Thyroid gland (tissue), 4 donors: ENCODE measurements at regions not wholly inside any gene's neighbourhood (a gene's known extent, or its start where the extent isn't known, plus 50 kb on each side); places are given as distances from the start of the nearest gene placed in this dataset.
A peak's percentile ranks its signal among the peaks of the same experiment; 100 is the strongest.

ENCODE experiments used
- DNase-seq, 2 donors: peaks; one replicate each; pipeline ENCODE4 v3.0.0-alpha.2; 2019
- H3K27ac ChIP-seq, 3 donors: fragments of 200-600 bp; sonication (generic); 1 replicate in 2 of 3; 2 replicates in 1 of 3; pipeline ENCODE4 v1.5.1; 2016 to 2019; ENCODE audit warnings: mild to moderate bottlenecking in 1 of 3, moderate library complexity in 1 of 3
- H3K27me3 ChIP-seq: fragments of 200-600 bp; sonication (generic); one replicate; pipeline ENCODE4 v1.5.1; 2019
- H3K36me3 ChIP-seq, 2 donors: fragments of 200-600 bp; sonication (generic); one replicate each; pipeline ENCODE4 v1.5.1; 2016 to 2019
- H3K4me1 ChIP-seq, 2 donors: fragments of 200-600 bp; sonication (generic); one replicate each; pipeline ENCODE4 v1.5.1; 2017 to 2019
- H3K4me3 ChIP-seq, 3 donors: fragments of 200-600 bp; sonication (generic); replicated peaks in 1 of 3; 1 replicate in 2 of 3; 2 replicates in 1 of 3; pipeline ENCODE4 v1.5.1; 2016; ENCODE audit warnings: mild to moderate bottlenecking in 1 of 3
- H3K9me3 ChIP-seq: fragments of 200-600 bp; sonication (generic); one replicate; pipeline ENCODE4 v1.5.1; 2017
- CTCF ChIP-seq, 6 experiments: fragments of 200-600 bp in 3 of 6; fragments of 450-650 bp in 3 of 6; sonication (generic) in 3 of 6; IDR thresholded peaks; one replicate each; pipeline ENCODE4 v1.5.1; 2016 to 2019; ENCODE audit warnings: antibody characterized with exemption in 6 of 6, mild to moderate bottlenecking in 2 of 6, inconsistent platforms in 1 of 6, moderate library complexity in 1 of 6
- POLR2A ChIP-seq, 2 donors: fragments of 450-650 bp; IDR thresholded peaks; one replicate each; pipeline ENCODE4 v1.6.1; 2017; ENCODE audit warnings: antibody characterized with exemption in 2 of 2, mild to moderate bottlenecking in 2 of 2, moderate library complexity in 1 of 2
- WGBS, 2 donors: methylation state at CpG; one replicate each; pipeline ENCODE4 v1.1.5; 2017; 5-methylcytosine and 5-hydroxymethylcytosine counted together
- intact Hi-C: fragments of 100-400 bp; cut with DNase I; formaldehyde crosslinking; loops from one replicate; pipeline ENCODE4 v1.15.1; 2023

DNA sequence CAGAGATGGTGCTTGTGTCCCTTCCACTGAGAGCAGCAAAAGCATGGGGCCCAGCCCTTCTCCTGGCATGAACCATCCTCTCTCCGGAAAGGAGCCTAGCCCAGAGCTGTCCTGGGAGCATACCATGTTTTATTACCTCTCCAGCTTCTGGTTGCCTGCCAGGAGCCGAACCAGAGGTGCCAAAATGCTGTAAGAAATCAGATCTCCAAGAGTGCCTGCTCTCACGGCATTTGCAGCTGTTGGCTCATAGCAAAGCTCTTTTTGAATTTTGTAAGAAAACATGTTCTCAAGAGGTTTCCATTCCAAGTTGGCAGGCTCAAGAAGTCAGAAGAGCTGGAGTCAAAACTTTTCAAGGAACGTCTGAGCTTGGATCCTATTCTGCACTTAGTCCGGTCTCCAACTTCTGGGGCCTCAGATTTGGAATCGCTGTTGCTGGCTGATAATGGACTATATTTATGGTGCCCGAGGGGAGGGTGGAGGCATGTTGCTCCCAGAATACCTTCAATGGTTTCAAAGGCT is 211.7 kb upstream of the MKI67 start:
- Histone ChIP-seq H3K27me3 (no peaks in the 10 kb centered on the region), H3K4me1 (peaks cover 0 to 7% of the 10 kb centered on the region in 2 donors), H3K27ac (no peak overlapping the region), H3K4me3 (no peak overlapping the region), H3K9me3 (no peaks in the 10 kb centered on the region), H3K36me3 (no peaks in the 10 kb centered on the region)
- DNase-seq: peak; percentile 40 to 53
- intact Hi-C loops: no loop called here
- WGBS, 2 donors: 29 to 36% methylated on average over 7 of the region's 7 CpGs
- TF ChIP-seq POLR2A (IDR thresholded peaks at IDR 0.05) (no peak), CTCF (IDR thresholded peaks at IDR 0.05) (no peak)

DNA sequence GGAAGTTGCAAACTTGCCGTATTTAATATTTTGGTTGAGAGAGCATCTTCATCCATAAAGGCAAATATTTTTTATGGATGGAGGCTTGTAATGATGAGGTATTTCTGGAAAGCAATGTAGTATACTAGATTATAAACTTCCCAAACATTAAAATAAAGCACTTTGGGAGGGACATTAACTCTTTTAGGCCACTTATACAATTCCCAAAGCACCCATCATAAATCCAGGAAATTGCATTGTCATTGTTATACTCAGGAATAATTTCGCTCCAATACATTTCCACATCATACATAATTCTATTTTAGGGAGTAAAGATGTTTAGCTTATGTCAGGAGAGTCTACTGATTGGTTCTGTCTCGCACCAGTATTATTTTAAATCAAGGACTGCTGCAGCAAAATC is 212.7 kb upstream of the MKI67 start:
- intact Hi-C loops: no loop called here
- WGBS, 2 donors: 87 to 88% methylated on average over 3 of the region's 3 CpGs
- no peaks in the 10 kb centered on the region for H3K27me3 ChIP-seq

DNA sequence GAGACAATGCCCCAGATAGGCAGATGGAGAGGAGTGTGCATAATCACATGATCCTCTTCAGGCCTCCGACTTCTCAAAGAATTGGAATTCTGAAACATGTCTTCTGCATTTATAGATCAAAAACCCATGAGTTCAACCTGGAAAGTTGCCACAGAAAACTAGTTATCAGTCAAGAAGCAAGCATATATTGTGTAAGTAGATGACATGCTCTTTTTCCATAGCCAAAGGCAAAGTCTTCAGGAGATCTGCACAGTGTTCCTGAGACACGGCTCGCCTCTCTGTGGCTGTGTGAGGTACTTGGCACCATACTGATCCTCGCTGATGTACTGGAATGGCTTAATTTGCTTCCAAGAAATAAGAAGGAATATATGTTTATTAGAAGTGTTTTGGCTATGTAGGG is 213.5 kb upstream of the MKI67 start:
- no peaks in the 10 kb centered on the region for H3K27me3 ChIP-seq

More for the DNA sequence above, 212.7 kb upstream of the MKI67 start:
- H3K27ac ChIP-seq: no peak overlapping the region
- peaks cover 0 to 7% of the 10 kb centered on the region in 2 donors for H3K4me1 ChIP-seq
- H3K9me3 ChIP-seq: no peaks in the 10 kb centered on the region
- H3K4me3 ChIP-seq: no peak overlapping the region
- H3K36me3 ChIP-seq: no peaks in the 10 kb centered on the region
- DNase-seq: no peak
- TF ChIP-seq CTCF (IDR thresholded peaks at IDR 0.05) (no peak), POLR2A (IDR thresholded peaks at IDR 0.05) (no peak)

GRCh38 chr10:128345353-128345752 is 219.1 kb upstream of the MKI67 start:
- no peaks in the 10 kb centered on the region for H3K27me3 ChIP-seq
- no peak for DNase-seq
- H3K4me3 ChIP-seq: no peak overlapping the region
- H3K9me3 ChIP-seq: no peaks in the 10 kb centered on the region
- no peak overlapping the region for H3K27ac ChIP-seq
- H3K4me1 ChIP-seq: no peaks in the 10 kb centered on the region
- TF ChIP-seq POLR2A (IDR thresholded peaks at IDR 0.05) (no peak), CTCF (IDR thresholded peaks at IDR 0.05) (no peak)
- H3K36me3 ChIP-seq: no peaks in the 10 kb centered on the region
- WGBS, 2 donors: 90 to 95% methylated on average over 4 of the region's 4 CpGs
- intact Hi-C loops: no loop called here

More for the DNA sequence above, 213.5 kb upstream of the MKI67 start:
- 87 to 93% methylated on average over 4 of the region's 4 CpGs for WGBS, 2 donors
- DNase-seq: no peak
- TF ChIP-seq CTCF (IDR thresholded peaks at IDR 0.05) (no peak), POLR2A (IDR thresholded peaks at IDR 0.05) (no peak)
- Histone ChIP-seq H3K27ac (no peak overlapping the region), H3K36me3 (no peaks in the 10 kb centered on the region), H3K4me3 (no peak overlapping the region), H3K4me1 (peaks cover 0 to 7% of the 10 kb centered on the region in 2 donors), H3K9me3 (no peaks in the 10 kb centered on the region)
- intact Hi-C loops: no loop called here

DNA sequence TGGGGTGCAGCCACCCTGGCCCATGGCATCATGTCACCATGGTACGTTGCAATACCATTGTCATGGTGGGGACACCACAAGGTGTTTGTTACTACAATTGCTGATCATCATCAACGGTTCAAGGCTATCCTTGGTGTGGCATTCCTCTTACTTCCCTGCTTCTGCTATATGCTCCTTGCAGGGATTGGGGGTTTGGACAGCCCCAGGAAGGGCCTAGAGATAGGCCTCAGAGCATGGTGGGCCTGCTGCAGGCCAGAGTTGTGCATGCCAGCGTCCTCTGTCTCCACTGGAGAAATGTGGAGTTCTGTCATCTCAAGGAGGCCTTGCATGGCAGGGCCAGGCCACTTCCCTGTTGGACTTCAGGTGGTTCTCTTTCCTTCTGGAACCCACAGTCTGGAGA is 234.6 kb upstream of the MKI67 start:
- Histone ChIP-seq H3K36me3 (no peaks in the 10 kb centered on the region), H3K4me3 (no peak overlapping the region), H3K4me1 (no peaks in the 10 kb centered on the region), H3K27me3 (no peaks in the 10 kb centered on the region), H3K9me3 (no peaks in the 10 kb centered on the region), H3K27ac (no peak overlapping the region)
- TF ChIP-seq POLR2A (IDR thresholded peaks at IDR 0.05) (no peak), CTCF (IDR thresholded peaks at IDR 0.05) (no peak)
- DNase-seq: no peak
- intact Hi-C loops: no loop called here
- WGBS, 2 donors: 82 to 94% methylated on average over 3 of the region's 3 CpGs
